Stimulated activated CD8-positive, alpha-beta memory T cell treated with anti-CD3 and anti-CD28 coated beads, Interleukin-15, amount 100 ng/mL, for 24 hours (primary cell): ENCODE measurements at regions not wholly inside any gene's neighbourhood (a gene's known extent, or its start where the extent isn't known, plus 50 kb on each side); places are given as distances from the start of the nearest gene placed in this dataset.
"Not testable (repeated sequence)": the region's sequence is repeated elsewhere in the genome, so short reads cannot be mapped to it uniquely, and the experiment has no call there.

Experiments
- DNase-seq: peaks from one replicate; pipeline ENCODE4 v3.0.0-alpha.2; 2020; ENCODE audit warnings: low read depth

DNA sequence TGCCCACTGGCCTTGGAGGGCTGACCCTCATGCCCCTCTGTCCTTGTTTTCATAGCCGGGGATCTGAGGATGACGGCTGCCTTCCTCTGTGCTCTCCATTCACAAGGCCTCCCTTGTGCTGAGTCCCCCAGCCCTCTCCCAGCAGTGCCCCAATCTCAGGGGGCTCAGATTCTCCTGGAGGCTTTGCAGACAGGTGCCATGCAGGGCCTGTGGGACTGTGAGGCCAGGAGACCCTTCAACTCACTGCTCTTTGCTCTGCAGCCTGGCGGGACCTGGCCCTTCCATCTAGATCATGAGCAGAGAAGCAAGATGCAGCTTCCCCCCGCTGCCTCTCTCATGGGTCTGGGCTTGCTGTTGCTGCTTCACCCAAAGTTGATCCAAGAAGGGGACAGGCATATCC is 356.0 kb downstream of the BCL11B start:
- no peak for DNase-seq

DNA sequence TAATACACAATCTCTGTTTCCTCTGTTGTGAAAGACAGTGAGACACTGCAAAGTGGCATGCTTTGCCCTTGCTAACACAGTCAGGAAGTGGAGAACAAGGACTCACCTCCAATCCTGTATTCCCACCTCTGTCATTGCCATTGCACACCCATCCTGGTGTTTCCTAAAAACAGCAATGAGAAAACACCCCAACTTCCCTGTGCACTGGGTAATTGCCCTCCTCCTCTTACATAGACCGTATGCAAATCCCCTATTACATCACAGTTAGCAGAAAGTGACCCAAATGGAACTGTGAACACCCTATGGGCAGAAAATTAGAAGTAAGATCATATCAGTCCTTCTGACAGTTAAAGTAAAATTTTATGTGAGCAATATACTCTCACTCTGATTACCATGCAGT is 355.5 kb downstream of the BCL11B start:
- DNase-seq, result no peak

DNA sequence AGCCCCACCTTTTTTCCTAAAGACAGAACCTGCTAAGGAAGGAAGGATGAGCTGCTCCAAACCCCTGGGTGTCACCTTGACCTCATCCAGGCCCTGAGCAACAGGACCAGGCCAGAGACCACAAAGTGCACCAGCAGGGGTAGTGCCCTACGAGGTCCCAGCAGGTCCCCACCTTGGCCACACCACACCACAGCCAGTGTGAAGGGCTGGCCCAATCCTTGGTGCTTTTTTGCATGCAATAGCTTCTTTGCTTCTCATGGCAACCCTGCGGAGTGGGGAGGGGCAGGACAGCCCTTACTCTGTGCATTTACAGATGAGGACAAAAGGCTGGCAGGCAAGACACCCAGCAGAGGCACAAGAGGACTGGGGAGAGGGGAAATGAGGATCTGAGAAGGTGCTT is 352.6 kb downstream of the BCL11B start:
- no peak for DNase-seq

DNA sequence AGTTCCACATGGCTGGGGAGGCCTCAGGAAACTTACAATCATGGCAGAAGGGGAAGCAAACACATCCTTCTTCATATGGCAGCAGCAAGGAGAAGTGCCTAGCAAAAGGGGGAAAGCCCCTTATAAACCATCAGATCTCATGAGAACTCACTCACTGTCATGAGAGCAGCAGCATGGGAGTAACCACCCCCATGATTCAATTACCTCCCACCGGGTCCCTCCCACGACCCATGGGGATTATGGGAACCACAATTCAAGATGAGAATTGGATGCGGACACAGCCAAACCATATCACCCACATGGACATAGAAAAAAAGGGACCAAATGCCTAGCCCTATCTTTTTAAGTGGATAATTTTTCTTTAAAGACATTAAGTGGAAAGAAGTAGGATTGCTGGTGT is 350.7 kb downstream of the BCL11B start:
- DNase-seq, result not testable (repeated sequence)

DNA sequence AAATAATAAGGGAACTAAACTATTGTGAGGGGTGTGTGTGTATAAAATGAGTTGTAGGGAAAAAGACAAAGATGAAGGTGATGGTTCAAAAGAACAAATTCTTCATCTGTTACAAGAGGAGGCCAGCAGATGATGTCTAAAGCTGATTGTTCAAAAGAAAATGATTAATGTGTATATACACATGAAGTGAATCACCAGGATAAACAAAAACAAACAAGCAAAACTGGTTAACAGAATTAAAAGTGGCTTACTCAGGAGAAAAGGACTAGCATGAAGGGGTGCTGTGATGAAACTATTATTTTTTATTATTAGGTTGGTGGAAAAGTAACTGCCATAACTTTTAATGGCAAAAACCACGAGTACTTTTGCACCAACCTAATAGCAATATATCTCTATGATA is 348.4 kb downstream of the BCL11B start:
- DNase-seq, result no peak

DNA sequence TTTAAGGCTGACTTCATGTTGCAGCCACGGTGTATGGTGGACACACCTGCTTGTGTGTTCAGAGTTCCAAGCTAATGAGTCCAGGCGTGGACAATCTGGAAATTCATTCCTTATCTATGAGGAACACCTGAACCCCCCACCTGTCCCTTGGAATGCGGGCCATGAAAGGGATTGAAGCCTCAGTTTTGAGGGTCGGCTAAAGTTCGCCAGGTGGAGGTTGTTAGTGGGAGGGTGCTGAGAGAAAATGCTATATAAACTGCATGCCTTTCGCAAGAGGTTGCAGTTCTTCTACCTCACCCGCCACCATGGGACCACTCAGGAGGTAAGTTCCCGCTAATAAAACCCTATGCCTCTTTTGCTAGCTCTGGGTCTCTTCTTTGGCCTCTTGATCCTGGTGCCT is 348.0 kb downstream of the BCL11B start:
- DNase-seq, result no peak

DNA sequence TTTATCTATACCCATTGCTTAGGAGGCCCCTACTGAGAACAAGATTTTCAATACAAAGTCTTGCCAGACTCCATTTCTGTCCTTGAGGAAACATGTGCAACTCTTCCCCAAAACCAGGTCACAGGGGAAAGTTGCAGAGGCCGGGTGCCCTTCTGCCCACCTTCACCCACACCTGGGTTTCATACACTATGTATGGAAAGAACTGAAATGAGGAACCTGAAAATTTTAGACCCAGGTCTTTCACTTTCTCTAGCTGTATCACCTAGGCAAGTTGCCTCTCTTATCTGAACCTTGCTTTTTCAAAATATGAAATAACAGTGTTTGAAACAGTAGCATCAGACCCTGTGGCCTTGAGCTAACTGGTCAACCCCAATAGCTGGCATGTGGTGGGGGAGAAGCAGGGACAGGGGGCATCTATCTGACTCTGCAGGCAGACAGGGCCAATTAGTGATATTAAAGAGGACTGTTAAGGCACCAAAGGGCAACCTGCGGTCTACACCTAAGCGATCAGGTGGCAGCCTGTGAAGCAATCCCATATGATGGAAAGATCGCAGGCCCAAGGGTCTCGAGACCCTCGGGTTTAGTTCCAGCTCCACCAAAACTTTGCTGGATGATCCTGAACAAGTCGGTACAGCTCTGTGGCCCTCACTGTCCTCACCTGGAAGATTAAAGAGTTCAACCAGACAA is 346.5 kb downstream of the BCL11B start:
- no peak for DNase-seq

DNA sequence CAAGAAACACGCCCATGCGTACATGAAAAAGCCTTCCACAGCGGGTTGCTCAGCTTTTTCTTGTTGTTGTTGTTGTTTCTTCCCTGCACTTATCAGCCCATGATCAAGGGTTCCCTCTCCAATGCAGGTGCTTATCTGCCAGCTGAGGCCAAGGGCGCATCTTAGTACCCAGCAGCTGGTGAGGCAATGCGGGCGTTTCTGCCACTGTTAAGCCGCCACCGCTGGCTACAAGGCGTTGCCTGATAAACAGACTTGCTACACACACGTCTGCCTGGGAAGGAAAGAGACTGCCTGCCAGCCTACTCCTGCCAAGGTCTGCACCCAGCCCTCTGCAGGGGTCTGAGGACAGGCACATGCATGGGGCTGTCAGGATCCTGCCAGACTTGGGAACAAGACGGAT is 345.9 kb downstream of the BCL11B start:
- no peak for DNase-seq

DNA sequence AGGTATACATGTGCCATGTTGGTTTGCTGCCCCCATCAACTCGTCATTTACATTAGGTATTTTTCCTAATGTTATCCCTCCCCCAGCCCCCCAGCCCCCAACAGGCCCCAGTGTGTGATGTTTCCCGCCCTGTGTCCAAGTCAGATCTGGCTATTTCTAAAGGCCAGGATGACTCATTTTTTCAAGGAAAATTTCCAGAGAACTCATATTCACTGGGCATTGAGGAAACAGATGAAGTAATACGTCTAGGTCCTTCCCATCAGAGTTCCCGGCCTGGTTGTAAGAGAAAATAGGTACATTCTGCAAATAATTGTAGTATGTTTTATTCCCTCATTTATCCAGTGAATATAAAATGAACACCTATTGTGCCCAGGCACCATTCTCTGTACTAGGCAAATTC is 345.2 kb downstream of the BCL11B start:
- DNase-seq, result no peak

DNA sequence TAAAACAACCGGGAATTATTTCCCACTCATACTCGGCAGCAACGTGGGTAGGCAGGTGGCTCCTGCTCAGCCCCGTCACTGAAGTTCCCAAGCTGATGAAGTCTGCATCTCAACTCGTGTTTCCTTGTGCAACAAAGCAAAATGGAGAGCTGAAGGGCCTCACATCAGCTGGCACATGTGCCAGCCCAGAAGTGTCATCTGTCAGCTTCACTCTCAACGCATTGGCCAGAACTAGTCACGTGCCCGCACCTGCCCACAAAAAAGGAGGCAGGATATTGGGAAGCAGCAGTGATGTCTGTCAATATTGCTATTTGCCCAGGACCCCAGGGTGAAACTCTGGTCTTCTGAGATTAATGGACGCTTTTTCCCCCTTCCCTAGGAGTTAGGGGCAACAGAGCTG is 344.0 kb downstream of the BCL11B start:
- DNase-seq, result no peak

DNA sequence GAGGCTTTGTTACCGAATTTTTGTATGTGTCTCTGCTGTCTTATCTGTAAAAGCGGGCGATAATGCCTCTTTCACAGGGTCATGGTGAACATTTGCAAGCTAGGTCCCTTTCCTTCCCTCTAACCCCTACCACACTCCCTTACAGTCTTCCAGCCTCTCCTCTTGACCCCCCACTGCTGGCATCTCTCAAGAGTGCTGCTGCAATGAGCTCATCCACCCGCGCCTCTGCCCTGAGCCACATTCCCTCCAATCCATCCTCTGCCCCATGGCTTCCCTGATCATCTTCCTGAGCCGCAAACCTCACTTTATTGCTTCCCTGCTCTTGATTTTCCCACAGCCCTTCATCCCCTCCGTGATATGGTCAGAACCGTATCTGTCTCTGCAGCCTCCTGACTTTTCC is 343.6 kb downstream of the BCL11B start:
- no peak for DNase-seq

DNA sequence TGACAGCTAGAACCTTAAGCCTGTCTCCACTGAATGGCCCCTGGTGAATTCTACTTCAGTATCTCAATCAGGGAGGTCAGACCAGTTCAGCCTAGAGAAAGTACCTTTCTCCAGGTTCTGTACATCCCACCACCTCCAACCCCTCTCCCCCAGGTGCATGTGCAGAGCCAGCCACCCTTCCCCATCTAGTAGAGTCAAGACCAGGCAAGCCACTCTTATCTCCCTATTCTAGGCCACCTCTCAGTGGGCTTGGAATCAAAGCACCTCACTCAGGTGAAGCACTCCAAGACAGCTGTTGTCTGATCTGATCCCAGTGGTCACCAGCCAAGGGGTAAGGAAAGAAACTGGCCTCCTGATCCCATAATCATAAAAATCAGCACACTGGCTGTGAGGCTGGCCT is 340.9 kb downstream of the BCL11B start:
- DNase-seq, result no peak

DNA sequence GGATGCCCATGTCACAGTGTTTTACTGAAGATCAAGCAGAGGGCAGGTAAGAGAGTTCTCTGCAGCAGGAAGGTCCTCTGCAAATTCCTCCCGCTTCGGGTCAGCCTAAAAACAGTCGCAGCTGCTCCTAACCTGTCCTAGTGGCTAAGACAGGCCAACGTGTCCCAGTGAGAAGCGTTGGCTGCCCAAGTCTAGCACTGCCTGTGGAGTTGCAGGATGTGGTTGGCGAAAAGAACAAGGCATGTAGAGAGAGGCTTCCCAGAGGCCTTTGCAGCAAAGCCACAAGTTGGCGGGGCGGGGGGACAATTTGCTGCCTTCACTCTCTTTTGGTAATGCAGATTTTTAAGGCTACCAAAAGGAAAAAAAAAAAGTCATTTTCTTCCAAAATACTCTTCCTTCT is 340.1 kb downstream of the BCL11B start:
- no peak for DNase-seq

DNA sequence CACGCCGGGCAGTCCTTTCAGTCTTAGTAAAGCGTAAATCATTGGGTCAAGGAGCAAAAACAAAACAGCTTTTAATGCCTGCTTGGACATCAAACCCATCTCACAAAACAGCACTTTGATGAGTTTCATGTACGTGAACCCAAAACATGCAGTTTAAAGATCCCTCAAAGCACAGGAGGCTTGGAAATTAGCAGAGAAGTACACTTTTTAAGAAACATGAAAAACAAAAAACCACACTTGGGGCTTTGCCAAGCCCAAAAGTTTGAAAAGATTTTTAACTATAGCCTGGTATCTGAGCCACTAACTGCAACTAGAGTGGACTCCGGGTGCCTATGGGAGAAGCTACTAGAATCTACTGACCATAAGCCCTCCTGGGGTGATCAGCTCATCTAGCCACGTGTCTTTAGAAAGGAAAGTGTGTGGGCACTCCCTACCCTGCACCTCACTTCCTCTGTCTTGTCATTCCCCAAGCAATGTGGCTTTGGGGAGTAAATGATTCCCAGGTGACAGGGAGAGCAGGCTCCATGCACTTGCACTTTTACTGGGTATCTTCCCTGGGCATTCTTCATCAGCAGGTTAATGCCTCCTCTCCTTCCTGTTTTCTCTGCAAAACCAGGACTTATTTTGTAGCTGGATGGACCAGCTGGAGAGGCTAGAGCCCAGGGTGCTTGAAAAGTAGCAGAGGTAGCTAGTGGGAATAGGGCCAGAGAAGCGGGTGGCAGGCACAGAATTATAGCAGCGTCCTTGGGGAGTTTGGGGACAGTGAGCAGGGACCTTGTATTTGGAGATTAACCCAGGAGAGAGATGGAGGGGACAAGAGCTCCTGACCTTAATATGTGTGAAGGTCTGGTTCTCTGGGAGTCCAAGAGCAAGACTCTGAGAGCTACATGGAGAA is 339.3 kb downstream of the BCL11B start:
- DNase-seq, result no peak

DNA sequence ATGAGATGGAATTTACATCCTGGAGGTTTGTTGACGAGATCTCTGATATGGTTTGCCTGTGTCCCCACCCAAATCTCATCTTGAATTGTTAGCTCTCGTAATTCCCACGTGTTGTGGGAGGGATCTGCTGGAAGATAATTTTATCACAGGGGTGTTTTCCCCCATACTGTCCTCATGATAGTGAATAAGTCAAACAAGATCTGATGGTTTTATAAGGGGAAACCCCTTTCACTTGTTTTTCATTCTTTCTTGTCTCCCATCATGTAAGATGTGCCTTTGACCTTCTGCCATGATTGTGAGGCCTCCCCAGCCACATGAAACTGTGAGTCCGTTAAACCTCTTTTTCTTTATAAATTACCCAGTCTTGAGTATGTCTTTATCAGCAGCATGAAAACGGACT is 337.4 kb downstream of the BCL11B start:
- DNase-seq, result not testable (repeated sequence)

DNA sequence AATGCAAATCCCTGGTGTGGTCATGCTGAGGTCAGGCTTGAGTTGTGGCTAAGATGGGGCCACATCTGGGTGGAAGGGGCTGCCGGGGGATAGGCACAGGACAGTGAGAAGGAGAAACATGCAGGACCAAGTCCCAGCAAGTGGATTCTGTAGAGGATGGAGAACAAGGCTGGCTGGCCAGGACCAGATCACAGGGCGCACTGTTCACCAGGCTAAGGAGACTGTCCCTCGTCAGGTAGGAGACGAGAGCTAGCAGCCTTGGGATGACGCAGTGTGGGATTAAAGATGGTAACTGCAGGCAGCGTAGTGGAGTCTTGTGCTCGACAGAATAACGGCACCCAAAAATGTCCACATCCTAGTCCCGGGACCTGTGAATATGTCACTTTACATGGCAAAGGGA is 336.1 kb downstream of the BCL11B start:
- DNase-seq, result no peak

DNA sequence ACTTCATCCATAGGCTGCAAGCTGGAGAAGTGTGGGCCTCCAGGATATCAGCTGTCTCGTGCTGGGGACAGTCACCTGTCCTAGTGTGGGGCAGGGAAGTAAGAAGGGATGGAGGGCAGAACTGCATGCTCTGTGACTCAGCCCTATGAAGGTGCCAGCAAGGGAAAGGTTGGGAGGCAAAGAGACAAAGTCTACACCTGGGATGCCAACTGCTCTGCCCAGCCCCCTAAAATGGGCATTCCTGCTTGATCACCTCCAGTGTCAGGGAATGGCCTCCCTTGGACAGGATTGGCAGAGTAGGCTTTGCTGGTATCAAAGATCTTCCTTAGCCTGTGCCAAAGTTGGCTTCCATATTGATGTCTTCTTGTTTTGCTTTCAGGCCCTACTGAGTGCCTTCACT is 335.0 kb downstream of the BCL11B start:
- no peak for DNase-seq

DNA sequence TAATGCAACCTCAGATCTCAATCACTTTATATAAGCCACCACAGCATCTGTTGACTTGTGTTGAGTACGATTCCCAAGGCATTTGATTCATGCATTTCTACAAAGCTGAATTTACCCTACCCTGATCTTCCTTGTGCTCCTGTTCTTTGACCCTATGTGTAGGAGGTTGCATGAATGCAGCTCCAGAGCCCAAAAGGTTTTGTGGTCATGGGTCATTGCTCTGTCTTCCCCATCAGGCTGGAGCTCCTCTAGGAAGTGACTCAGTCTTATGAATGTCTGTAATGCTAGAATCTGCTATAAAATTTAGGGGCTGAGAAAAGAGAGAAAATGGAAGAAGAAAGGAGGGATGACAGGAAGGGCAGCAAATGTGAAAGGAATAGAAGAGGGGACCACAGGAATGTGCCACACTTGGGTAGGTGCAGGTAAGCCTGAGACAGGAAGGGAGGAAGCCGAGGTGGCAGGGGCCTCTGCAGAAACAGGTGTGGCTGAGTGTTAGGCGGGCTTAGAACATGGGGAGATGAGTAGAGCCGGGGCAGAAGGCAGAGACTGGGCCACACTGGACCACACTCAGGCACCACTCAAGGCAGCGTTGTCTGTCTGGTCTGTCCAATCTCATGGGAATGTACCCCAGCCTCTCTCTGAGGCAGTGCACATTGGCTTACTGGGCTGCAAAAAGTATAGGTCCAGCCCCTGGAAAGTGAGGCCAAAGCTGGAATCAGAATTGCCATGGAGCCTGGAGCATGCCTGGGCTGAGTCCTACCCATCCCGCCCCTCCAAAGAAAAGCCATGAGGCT is 334.1 kb downstream of the BCL11B start:
- no peak for DNase-seq

DNA sequence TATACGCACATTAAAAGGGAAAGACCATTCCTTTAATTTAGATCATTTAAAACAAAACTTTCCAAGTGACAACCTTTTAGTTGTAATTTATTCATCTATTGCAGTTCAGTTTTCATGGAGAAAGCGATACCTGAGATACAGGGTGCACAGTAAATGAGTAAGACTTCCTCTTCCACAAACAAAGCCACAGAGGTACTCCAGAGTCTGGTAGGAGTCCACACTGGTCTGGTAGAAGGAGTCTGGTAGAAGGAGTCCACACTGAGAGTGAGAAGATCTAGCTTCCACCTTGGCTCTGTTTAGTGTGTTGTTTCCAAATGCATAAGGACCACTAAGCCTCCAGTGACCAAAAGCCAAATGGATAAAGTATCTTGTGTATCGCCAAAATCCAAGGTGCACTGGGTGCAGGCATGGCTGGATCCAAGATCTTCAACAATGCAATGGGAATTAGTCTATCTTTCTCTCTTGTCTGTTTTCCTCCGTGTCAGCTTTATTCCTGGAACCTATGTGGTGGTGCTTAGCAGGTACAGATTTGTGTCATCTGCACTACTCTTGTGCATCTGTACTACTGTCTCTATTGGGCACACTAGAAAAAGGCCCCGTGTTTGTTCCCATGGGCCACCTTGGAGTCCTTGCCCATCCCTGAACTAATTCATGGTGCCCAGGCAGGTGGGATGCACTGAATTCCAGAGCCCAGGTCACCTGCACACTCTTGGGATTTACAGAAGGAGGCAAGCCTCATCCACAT is 331.1 kb downstream of the BCL11B start:
- DNase-seq, result no peak

DNA sequence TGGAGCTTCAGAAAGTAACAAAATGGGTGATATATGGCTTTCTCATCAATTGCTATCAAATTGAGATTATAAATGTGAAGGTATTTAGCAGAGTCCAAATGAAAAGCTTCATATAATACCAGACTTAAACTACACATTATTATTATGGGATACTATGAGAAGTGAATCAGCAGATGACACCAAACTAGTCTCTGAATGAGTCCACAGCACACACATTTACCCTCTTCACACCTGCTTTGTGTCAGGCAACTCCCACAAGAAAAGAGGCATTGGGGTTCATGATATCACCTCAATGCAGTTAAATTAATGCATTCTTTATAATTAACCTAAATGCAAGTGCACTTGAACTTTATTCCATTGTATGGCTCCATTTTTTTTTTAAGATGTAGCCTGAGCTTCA is 330.5 kb downstream of the BCL11B start:
- no peak for DNase-seq

DNA sequence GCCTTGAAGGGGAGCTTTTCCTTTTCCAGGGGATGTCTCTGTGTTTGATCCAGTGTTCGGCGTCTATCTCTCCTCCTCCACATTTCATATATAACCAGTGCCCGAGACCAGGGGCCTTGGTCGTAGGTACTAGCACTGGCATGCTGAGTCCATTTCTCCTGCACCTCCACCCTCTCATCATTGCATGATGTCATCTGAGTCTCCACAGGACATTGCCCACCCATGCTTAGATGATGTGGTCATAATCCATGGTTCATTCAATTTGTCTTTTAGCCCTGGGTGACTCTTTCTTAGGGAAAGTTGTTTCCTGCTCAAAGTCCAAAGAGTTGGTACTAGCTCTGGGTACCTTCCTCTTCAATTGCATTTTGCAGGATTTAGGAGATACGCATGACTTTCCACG is 328.1 kb downstream of the BCL11B start:
- DNase-seq, result no peak

DNA sequence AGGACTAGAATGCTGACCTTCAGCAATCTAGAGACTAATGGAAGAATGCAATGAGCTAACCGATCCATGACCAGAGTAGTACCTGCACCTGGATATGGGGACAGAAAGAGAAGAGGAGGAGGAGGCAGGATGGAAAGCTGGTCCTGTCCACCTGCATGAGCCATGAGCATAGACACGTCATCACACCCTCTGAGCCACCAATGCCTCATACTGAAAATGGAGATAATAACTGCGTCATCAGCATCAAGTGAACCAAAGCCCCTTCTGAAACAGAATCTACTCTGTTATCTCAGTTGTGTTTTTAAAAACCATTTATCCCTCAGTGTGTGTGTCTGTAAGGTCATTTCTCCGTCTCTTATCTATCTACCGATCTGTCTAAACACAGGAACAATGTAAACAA is 327.0 kb downstream of the BCL11B start:
- DNase-seq, result no peak
